Stomach (tissue), 8 donors: ENCODE measurements at regions not wholly inside any gene's neighbourhood (a gene's known extent, or its start where the extent isn't known, plus 50 kb on each side); places are given as distances from the start of the nearest gene placed in this dataset.

Experiments used
- DNase-seq, 2 donors: peaks; one replicate each; pipeline versions ENCODE4 v3.0.0 to v3.0.0-alpha.2; 2013 to 2019
- H3K27ac ChIP-seq, 5 donors: fragments of 200-600 bp in 4 of 5; sonication (generic) in 4 of 5; one replicate each; pipeline ENCODE4 v1.5.1; 2013 to 2019; ENCODE audit warnings: mild to moderate bottlenecking in 1 of 5, moderate library complexity in 1 of 5
- H3K27me3 ChIP-seq, 3 donors: fragments of 200-600 bp; sonication (generic); one replicate each; pipeline ENCODE4 v1.5.1; 2017 to 2019; ENCODE audit warnings: mixed run types in 1 of 3
- H3K36me3 ChIP-seq, 4 donors: fragments of 200-600 bp; sonication (generic); 1 replicate in 3 of 4; 2 replicates in 1 of 4; pipeline ENCODE4 v1.5.1; 2016 to 2019
- H3K4me1 ChIP-seq, 4 donors: fragments of 200-600 bp; sonication (generic); one replicate each; pipeline ENCODE4 v1.5.1; 2016 to 2019
- H3K4me3 ChIP-seq, 4 donors: fragments of 200-600 bp; sonication (generic) in 3 of 4; one replicate each; pipeline ENCODE4 v1.5.1; 2016 to 2019; ENCODE audit warnings: mild to moderate bottlenecking in 1 of 4
- H3K9me3 ChIP-seq, 4 donors: fragments of 200-600 bp; sonication (generic); one replicate each; pipeline ENCODE4 v1.5.1; 2016 to 2019
- CTCF ChIP-seq, 7 experiments: fragments of 450-650 bp in 4 of 7; fragments of 200-600 bp in 3 of 7; sonication (generic) in 3 of 7; IDR thresholded peaks; one replicate each; pipeline ENCODE4 v1.5.1; 2016 to 2019; ENCODE audit warnings: antibody characterized with exemption in 7 of 7, control low read depth in 2 of 7, mild to moderate bottlenecking in 1 of 7
- EP300 ChIP-seq: sonication (generic); formaldehyde crosslinking; IDR thresholded peaks from one replicate; pipeline ENCODE4 v1.6.1; 2017; ENCODE audit warnings: antibody characterized with exemption
- POLR2A ChIP-seq, 4 donors: fragments of 450-650 bp; IDR thresholded peaks; one replicate each; pipeline ENCODE4 v1.6.1; 2016; ENCODE audit warnings: antibody characterized with exemption in 4 of 4, control low read depth in 2 of 4, mild to moderate bottlenecking in 1 of 4, moderate library complexity in 1 of 4
- POLR2AphosphoS5 ChIP-seq, 3 donors: sonication (generic); formaldehyde crosslinking; IDR thresholded peaks; one replicate each; pipeline ENCODE4 v1.6.1; 2016; ENCODE audit warnings: antibody characterized with exemption in 3 of 3
- WGBS, 5 donors: extraction: QIAGEN DNeasy Blood & Tissue Kit in 3 of 5; methylation state at CpG; one replicate each; pipeline versions ENCODE4 v1.1.5 to v1.1.7; 2013 to 2018; 5-methylcytosine and 5-hydroxymethylcytosine counted together
- intact Hi-C: fragments of 100-400 bp; cut with DNase I; formaldehyde crosslinking; loops from one replicate; pipeline ENCODE4 v1.15.1; 2023; ENCODE audit warnings: low total_unique reads
- donor health status: healthy with polysubstance abuse.
- donor health status: Bipolar disorder and iron deficiency.
- donor health status: healthy.

GRCh38 chr13:105936816-105937215, 598.6 kb downstream of the EFNB2 start:
- TF ChIP-seq POLR2A (IDR thresholded peaks at IDR 0.05) (no peak), EP300 (no peak), CTCF (IDR thresholded peaks at IDR 0.05) (no peak), POLR2AphosphoS5 (IDR thresholded peaks at IDR 0.05) (no peak)
- intact Hi-C loops: no loop called here

GRCh38 chr13:105929505-105929904, 606.0 kb downstream of the EFNB2 start:
- no peak overlapping the region for H3K27ac ChIP-seq
- no peak for DNase-seq
- WGBS, 5 donors: 49 to 73% (median 52%) methylated on average over 4 of the region's 4 CpGs
- intact Hi-C loops: no loop called here
- no peak for TF ChIP-seq POLR2AphosphoS5 (IDR thresholded peaks at IDR 0.05)
- no peak for TF ChIP-seq EP300
- TF ChIP-seq CTCF (IDR thresholded peaks at IDR 0.05): no peak
- TF ChIP-seq POLR2A (IDR thresholded peaks at IDR 0.05): no peak
- no peaks in the 10 kb centered on the region for H3K4me1 ChIP-seq
- no peaks in the 10 kb centered on the region for H3K9me3 ChIP-seq
- H3K36me3 ChIP-seq: no peaks in the 10 kb centered on the region
- H3K4me3 ChIP-seq: no peak overlapping the region
- no peaks in the 10 kb centered on the region for H3K27me3 ChIP-seq

More at GRCh38 chr13:105936816-105937215, 598.6 kb downstream of the EFNB2 start:
- Histone ChIP-seq H3K36me3 (no peaks in the 10 kb centered on the region), H3K27ac (no peak overlapping the region), H3K4me3 (no peak overlapping the region), H3K27me3 (no peaks in the 10 kb centered on the region), H3K4me1 (no peaks in the 10 kb centered on the region), H3K9me3 (no peaks in the 10 kb centered on the region)
- DNase-seq: no peak
- 87 to 94% (median 91%) methylated on average over 5 of the region's 5 CpGs for WGBS, 5 donors

- Histone ChIP-seq H3K27ac (no peak overlapping the region), H3K4me1 (no peaks in the 10 kb centered on the region), H3K9me3 (no peaks in the 10 kb centered on the region), H3K4me3 (no peak overlapping the region), H3K27me3 (no peaks in the 10 kb centered on the region), H3K36me3 (no peaks in the 10 kb centered on the region)
- WGBS, 5 donors: 88 to 95% (median 93%) methylated on average over 4 of the region's 4 CpGs
- TF ChIP-seq POLR2A (IDR thresholded peaks at IDR 0.05) (no peak), CTCF (IDR thresholded peaks at IDR 0.05) (no peak), POLR2AphosphoS5 (IDR thresholded peaks at IDR 0.05) (no peak), EP300 (no peak)
- no peak for DNase-seq
- intact Hi-C loops: no loop called here
Measured at GRCh38 chr13:105928901-105929300, 606.6 kb downstream of the EFNB2 start.

- 74 to 85% (median 82%) methylated on average over 1 of the region's 1 CpG for WGBS, 5 donors
- Histone ChIP-seq H3K9me3 (no peaks in the 10 kb centered on the region), H3K36me3 (no peaks in the 10 kb centered on the region), H3K27ac (no peak overlapping the region), H3K4me3 (no peak overlapping the region), H3K27me3 (no peaks in the 10 kb centered on the region), H3K4me1 (no peaks in the 10 kb centered on the region)
- TF ChIP-seq POLR2A (IDR thresholded peaks at IDR 0.05) (no peak), EP300 (no peak), CTCF (IDR thresholded peaks at IDR 0.05) (no peak), POLR2AphosphoS5 (IDR thresholded peaks at IDR 0.05) (no peak)
- no peak for DNase-seq
- intact Hi-C loops: no loop called here
Measured at GRCh38 chr13:105928048-105928447, 607.4 kb downstream of the EFNB2 start.
